ENCODE measurements at regions not wholly inside any gene's neighbourhood (a gene's known extent, or its start where the extent isn't known, plus 50 kb on each side); places are given as distances from the start of the nearest gene placed in this dataset.

DNA sequence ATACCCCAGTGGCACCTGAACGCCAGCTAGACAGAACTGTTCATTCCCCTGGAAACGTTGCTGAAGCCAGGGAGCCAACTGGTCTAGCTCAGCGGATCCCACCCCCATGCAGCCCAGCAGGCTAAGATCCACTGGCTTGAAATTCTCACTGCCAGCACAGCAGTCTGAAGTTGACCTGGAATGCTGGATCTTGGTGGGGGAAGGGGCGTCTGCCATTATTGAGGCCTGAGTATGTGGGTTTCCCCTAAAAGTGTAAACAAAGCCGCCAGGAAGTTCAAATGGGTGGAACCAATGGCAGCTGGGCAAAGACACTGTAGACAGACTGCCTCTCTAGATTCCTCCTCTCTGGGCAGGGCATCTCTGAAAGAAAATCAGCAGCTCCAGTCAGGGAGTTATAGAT, 213.0 kb downstream of the NKX6-1 start:
- TF ChIP-seq CTCF (IDR thresholded peaks at IDR 0.05 in 2 of 3, conservative IDR thresholded peaks at IDR 0.05 in 1 of 3; ENCODE audit: control insufficient read depth in 2 of 3, extremely low read depth in 1 of 3, insufficient read depth in 1 of 3, low read depth in 3 of 3, low read length in 3 of 3) (no peak), GABPA (IDR thresholded peaks at IDR 0.05; ENCODE audit: low read depth) (no peak), TARDBP (IDR thresholded peaks at IDR 0.05; ENCODE audit: borderline replicate concordance) (no peak), ZBTB33 (IDR thresholded peaks at IDR 0.05) (no peak), YY1 (IDR thresholded peaks at IDR 0.05; ENCODE audit: low read depth, low read length) (no peak)
